ENCODE measurements at regions not wholly inside any gene's neighbourhood (a gene's known extent, or its start where the extent isn't known, plus 50 kb on each side); places are given as distances from the start of the nearest gene placed in this dataset.

- Histone ChIP-seq H3K4me3 (ENCODE audit: severe bottlenecking) (no peak overlapping the region), H3K36me3 (ENCODE audit: low read depth) (no peaks in the 10 kb centered on the region), H3K4me1 (ENCODE audit: insufficient read depth, poor library complexity, severe bottlenecking) (peaks cover 7% of the 10 kb centered on the region), H3K9me3 (ENCODE audit: severe bottlenecking) (no peaks in the 10 kb centered on the region), H3K27me3 (ENCODE audit: insufficient read depth, poor library complexity, severe bottlenecking) (no peaks in the 10 kb centered on the region), H3K27ac (ENCODE audit: poor library complexity, severe bottlenecking) (no peak overlapping the region)
- TF ChIP-seq, protein P1, sequence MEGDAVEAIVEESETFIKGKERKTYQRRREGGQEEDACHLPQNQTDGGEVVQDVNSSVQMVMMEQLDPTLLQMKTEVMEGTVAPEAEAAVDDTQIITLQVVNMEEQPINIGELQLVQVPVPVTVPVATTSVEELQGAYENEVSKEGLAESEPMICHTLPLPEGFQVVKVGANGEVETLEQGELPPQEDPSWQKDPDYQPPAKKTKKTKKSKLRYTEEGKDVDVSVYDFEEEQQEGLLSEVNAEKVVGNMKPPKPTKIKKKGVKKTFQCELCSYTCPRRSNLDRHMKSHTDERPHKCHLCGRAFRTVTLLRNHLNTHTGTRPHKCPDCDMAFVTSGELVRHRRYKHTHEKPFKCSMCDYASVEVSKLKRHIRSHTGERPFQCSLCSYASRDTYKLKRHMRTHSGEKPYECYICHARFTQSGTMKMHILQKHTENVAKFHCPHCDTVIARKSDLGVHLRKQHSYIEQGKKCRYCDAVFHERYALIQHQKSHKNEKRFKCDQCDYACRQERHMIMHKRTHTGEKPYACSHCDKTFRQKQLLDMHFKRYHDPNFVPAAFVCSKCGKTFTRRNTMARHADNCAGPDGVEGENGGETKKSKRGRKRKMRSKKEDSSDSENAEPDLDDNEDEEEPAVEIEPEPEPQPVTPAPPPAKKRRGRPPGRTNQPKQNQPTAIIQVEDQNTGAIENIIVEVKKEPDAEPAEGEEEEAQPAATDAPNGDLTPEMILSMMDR (IDR thresholded peaks at IDR 0.05; ENCODE audit: poor library complexity, severe bottlenecking): no peak
- no peak for ATAC-seq (ENCODE audit: low read depth)
- DNase-seq (ENCODE audit: low spot score): no peak
Measured at GRCh38 chr2:215603440-215603839, 167.6 kb upstream of the FN1 start.

GRCh38 chr2:215602997-215603396 lies 167.1 kb upstream of the FN1 start:
- no peak for DNase-seq (ENCODE audit: low spot score)
- H3K9me3 ChIP-seq (ENCODE audit: severe bottlenecking): no peaks in the 10 kb centered on the region
- H3K4me1 ChIP-seq (ENCODE audit: insufficient read depth, poor library complexity, severe bottlenecking): peaks cover 7% of the 10 kb centered on the region
- H3K36me3 ChIP-seq (ENCODE audit: low read depth): no peaks in the 10 kb centered on the region
- H3K27ac ChIP-seq (ENCODE audit: poor library complexity, severe bottlenecking): peak overlapping the region; percentile 14
- no peaks in the 10 kb centered on the region for H3K27me3 ChIP-seq (ENCODE audit: insufficient read depth, poor library complexity, severe bottlenecking)
- no peak for ATAC-seq (ENCODE audit: low read depth)
- no peak overlapping the region for H3K4me3 ChIP-seq (ENCODE audit: severe bottlenecking)
- TF ChIP-seq, protein P1 (IDR thresholded peaks at IDR 0.05; ENCODE audit: poor library complexity, severe bottlenecking): no peak

DNA sequence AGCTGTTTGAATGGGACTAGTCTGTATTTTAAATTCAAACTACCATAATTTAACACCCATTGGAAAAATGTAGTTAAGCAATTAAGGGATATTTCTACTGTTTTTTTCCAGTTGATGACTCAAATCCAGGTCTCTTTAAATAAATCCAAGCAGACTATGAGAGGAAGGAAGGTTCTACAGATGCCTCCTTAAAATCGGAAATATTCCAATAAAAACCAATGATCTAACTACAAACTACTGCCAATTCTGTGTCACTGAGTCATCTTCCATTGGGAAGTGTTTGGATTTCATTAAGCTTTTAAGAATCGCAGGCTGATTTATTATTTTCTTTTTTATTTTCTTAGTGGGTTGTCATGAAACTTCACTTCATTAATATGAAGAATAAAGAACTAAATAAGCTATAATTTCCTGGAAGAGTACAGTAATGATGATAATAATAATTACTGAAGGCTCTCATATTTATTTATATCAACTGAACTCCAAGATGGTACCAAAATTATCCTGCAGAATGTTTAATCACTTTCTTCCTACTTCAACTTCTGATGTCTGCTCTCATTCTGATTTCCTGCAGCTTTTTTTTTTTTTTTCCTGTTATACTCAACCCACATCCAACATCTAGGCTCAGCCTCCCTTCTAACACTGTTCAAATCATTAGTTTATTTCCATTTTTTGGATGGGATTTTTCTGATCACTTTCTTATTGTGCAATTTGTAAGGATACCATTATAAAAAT lies 166.3 kb upstream of the FN1 start:
- Histone ChIP-seq H3K4me1 (ENCODE audit: insufficient read depth, poor library complexity, severe bottlenecking) (peaks cover 7% of the 10 kb centered on the region), H3K36me3 (ENCODE audit: low read depth) (no peaks in the 10 kb centered on the region), H3K9me3 (ENCODE audit: severe bottlenecking) (no peaks in the 10 kb centered on the region), H3K4me3 (ENCODE audit: severe bottlenecking) (no peak overlapping the region), H3K27me3 (ENCODE audit: insufficient read depth, poor library complexity, severe bottlenecking) (no peaks in the 10 kb centered on the region), H3K27ac (ENCODE audit: poor library complexity, severe bottlenecking) (peak overlapping the region; percentile 14)
- TF ChIP-seq, protein P1 (IDR thresholded peaks at IDR 0.05; ENCODE audit: poor library complexity, severe bottlenecking): no peak
- 0 out of 3 replicates have a peak, but pooled peaks have one; percentile 14 for ATAC-seq (ENCODE audit: low read depth)
- DNase-seq (ENCODE audit: low spot score): no peak

- ATAC-seq (ENCODE audit: low read depth) (no peak), DNase-seq (ENCODE audit: low spot score) (no peak)
- Histone ChIP-seq H3K9me3 (ENCODE audit: severe bottlenecking) (no peaks in the 10 kb centered on the region), H3K36me3 (ENCODE audit: low read depth) (no peaks in the 10 kb centered on the region), H3K4me3 (ENCODE audit: severe bottlenecking) (no peak overlapping the region), H3K27me3 (ENCODE audit: insufficient read depth, poor library complexity, severe bottlenecking) (no peaks in the 10 kb centered on the region), H3K27ac (ENCODE audit: poor library complexity, severe bottlenecking) (peak overlapping the region; percentile 14), H3K4me1 (ENCODE audit: insufficient read depth, poor library complexity, severe bottlenecking) (peaks cover 7% of the 10 kb centered on the region)
- TF ChIP-seq, protein P1 (IDR thresholded peaks at IDR 0.05; ENCODE audit: poor library complexity, severe bottlenecking): no peak
Measured at GRCh38 chr2:215601526-215601925, 165.7 kb upstream of the FN1 start.

DNA sequence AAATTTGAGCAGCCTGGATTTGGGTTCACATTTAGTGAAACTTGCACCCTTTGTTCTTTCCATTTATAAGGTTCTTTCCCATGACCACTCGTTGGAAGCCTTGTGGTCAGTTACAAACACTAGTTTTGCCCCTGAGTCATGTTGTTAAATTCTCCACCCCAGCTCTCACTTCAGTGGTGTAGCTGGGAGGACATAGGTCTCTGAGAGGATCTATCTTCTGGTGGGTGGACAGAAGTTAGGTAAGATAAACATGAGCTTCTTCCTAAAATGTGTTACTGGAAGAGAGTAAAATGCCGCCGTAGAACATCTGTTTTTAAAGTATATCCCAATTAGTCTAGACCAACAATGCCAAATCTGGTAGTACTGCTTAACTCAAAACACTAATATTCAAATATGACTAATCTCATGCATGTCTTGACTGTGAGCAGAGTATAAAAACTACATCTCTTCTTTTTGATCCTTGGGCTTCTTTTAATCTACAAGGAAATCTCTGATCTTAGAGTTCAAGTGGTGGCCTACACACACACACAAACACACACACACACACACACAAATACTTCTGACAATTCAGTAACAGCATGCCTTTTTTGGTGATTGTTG lies 162.6 kb upstream of the FN1 start:
- DNase-seq (ENCODE audit: low spot score) (no peak), ATAC-seq (ENCODE audit: low read depth) (no peak)
- Histone ChIP-seq H3K36me3 (ENCODE audit: low read depth) (no peaks in the 10 kb centered on the region), H3K27ac (ENCODE audit: poor library complexity, severe bottlenecking) (no peak overlapping the region), H3K4me1 (ENCODE audit: insufficient read depth, poor library complexity, severe bottlenecking) (peaks cover 26% of the 10 kb centered on the region), H3K27me3 (ENCODE audit: insufficient read depth, poor library complexity, severe bottlenecking) (no peaks in the 10 kb centered on the region), H3K9me3 (ENCODE audit: severe bottlenecking) (no peaks in the 10 kb centered on the region), H3K4me3 (ENCODE audit: severe bottlenecking) (no peak overlapping the region)
- TF ChIP-seq, protein P1 (IDR thresholded peaks at IDR 0.05; ENCODE audit: poor library complexity, severe bottlenecking): no peak

All from RWPE2 (cell line).